H1 (cell line): ENCODE measurements at regions not wholly inside any gene's neighbourhood (a gene's known extent, or its start where the extent isn't known, plus 50 kb on each side); places are given as distances from the start of the nearest gene placed in this dataset.
A peak's percentile ranks its signal among the peaks of the same experiment; 100 is the strongest.

Experiments
- CTCF ChIA-PET: fragments of 300-600 bp; sonication (Branson Sonifier 250); formaldehyde crosslinking; loops from one replicate; lab custom pipeline; 2021; ENCODE audit not compliant: partially characterized antibody; lab: Charles Lee
- POLR2A ChIA-PET: fragments of 300-600 bp; sonication (Branson Sonifier 250); formaldehyde crosslinking; loops from one replicate; lab custom pipeline; 2021; ENCODE audit warnings: inconsistent platforms; ENCODE audit not compliant: partially characterized antibody; lab: Charles Lee
- DNase-seq, 2 experiments: peaks; one replicate each; pipeline versions ENCODE4 v3.0.0 to v3.0.0-alpha.2; 2010 to 2022; ENCODE audit warnings: low spot score in 2 of 2, low read depth in 1 of 2, mixed read lengths in 1 of 2
- FAIRE-seq: peaks from 2 replicates; lab custom pipeline; 2011; peaks lifted over from hg19 to GRCh38; lab: Jason Lieb, UNC
- H2AFZ ChIP-seq: 2 replicates; pipeline ENCODE4 v1.8.1; 2012; ENCODE audit warnings: low read length, inconsistent platforms
- H2AK5ac ChIP-seq: 2 replicates; pipeline ENCODE4 v1.6.1; 2013; ENCODE audit warnings: low read depth, low read length
- H2BK120ac ChIP-seq: replicated peaks from 2 replicates; pipeline ENCODE3; 2013; ENCODE audit warnings: low read depth, low read length, inconsistent platforms
- H2BK12ac ChIP-seq: 2 replicates; pipeline ENCODE4 v1.6.1; 2013; ENCODE audit warnings: low read depth, low read length
- H2BK15ac ChIP-seq: 2 replicates; pipeline ENCODE4 v1.6.1; 2013; ENCODE audit warnings: low read length
- H2BK20ac ChIP-seq: 2 replicates; pipeline ENCODE4 v1.6.1; 2013; ENCODE audit warnings: low read length
- H2BK5ac ChIP-seq: 2 replicates; pipeline ENCODE4 v1.6.1; 2013; ENCODE audit warnings: low read depth, low read length
- H3K14ac ChIP-seq: 2 replicates; pipeline ENCODE4 v1.6.1; 2013; ENCODE audit warnings: inconsistent platforms; ENCODE audit not compliant: insufficient read length
- H3K18ac ChIP-seq: 2 replicates; pipeline ENCODE4 v1.6.1; 2013; ENCODE audit warnings: low read length; ENCODE audit errors: extremely low read depth
- H3K23ac ChIP-seq: 2 replicates; pipeline ENCODE4 v1.6.1; 2013; ENCODE audit warnings: inconsistent platforms; ENCODE audit not compliant: insufficient read length
- H3K23me2 ChIP-seq: 2 replicates; pipeline ENCODE4 v1.6.1; 2013; ENCODE audit warnings: low read depth, low read length
- H3K27ac ChIP-seq: 2 replicates; pipeline ENCODE4 v1.6.1; 2011; ENCODE audit warnings: low read depth, low read length, inconsistent platforms
- H3K27me3 ChIP-seq, 4 experiments: replicated peaks in 1 of 4; 1 replicate in 1 of 4; 2 replicates in 3 of 4; pipeline versions ENCODE4 v1.6.1 to v1.8.1; 2011 to 2013; ENCODE audit warnings: low read length in 3 of 4, mild to moderate bottlenecking in 3 of 4, inconsistent platforms in 2 of 4, mixed read lengths in 2 of 4, moderate library complexity in 1 of 4; ENCODE audit not compliant: control insufficient read depth in 3 of 4, insufficient read depth in 3 of 4; ENCODE audit errors: extremely low read depth in 1 of 4
- H3K36me3 ChIP-seq, 4 experiments: 2 replicates each; pipeline versions ENCODE4 v1.6.1 to v1.8.1; 2011 to 2013; ENCODE audit warnings: mild to moderate bottlenecking in 4 of 4, low read length in 3 of 4, moderate library complexity in 2 of 4, control low read depth in 1 of 4, inconsistent platforms in 1 of 4; ENCODE audit not compliant: insufficient read depth in 4 of 4, control insufficient read depth in 2 of 4
- H3K4ac ChIP-seq: replicated peaks from 2 replicates; pipeline ENCODE3; 2013; ENCODE audit warnings: low read length, low read depth, mixed read lengths, inconsistent platforms; ENCODE audit not compliant: insufficient read length
- H3K4me1 ChIP-seq, 4 experiments: replicated peaks in 1 of 4; 1 replicate in 1 of 4; 2 replicates in 3 of 4; pipeline versions ENCODE4 v1.6.1 to v1.8.1; 2011 to 2013; ENCODE audit warnings: low read length in 3 of 4, inconsistent platforms in 2 of 4, mixed read lengths in 1 of 4; ENCODE audit not compliant: insufficient read depth in 4 of 4, control insufficient read depth in 3 of 4
- H3K4me2 ChIP-seq, 2 experiments: 2 replicates each; pipeline versions ENCODE4 v1.6.1 to v1.8.1; 2011 to 2013; ENCODE audit warnings: low read depth in 2 of 2, low read length in 2 of 2, control low read depth in 1 of 2, inconsistent platforms in 1 of 2, mild to moderate bottlenecking in 1 of 2; ENCODE audit not compliant: insufficient read depth in 1 of 2
- H3K4me3 ChIP-seq, 4 experiments: fragments of 200-600, 300-600 bp in 1 of 4; sonication (generic), shearing (Covaris generic), sonication (Bioruptor Twin) in 1 of 4; 2 replicates each; pipeline versions ENCODE4 v1.5.1 to v1.8.1; 2011 to 2016; ENCODE audit warnings: low read length in 4 of 4, low read depth in 3 of 4, control low read depth in 2 of 4, inconsistent platforms in 2 of 4, mild to moderate bottlenecking in 2 of 4, mixed read lengths in 1 of 4, moderate library complexity in 1 of 4; ENCODE audit not compliant: insufficient read depth in 2 of 4; ENCODE audit errors: extremely low read depth in 1 of 4
- H3K56ac ChIP-seq: replicated peaks from 2 replicates; pipeline ENCODE3; 2013; ENCODE audit warnings: low read depth, mild to moderate bottlenecking, mixed read lengths, low read length, inconsistent platforms; ENCODE audit not compliant: insufficient read length
- H3K79me1 ChIP-seq: 2 replicates; pipeline ENCODE4 v1.6.1; 2013; ENCODE audit warnings: low read depth, low read length, control low read depth
- H3K79me2 ChIP-seq, 2 experiments: 2 replicates each; pipeline versions ENCODE4 v1.6.1 to v1.8.1; 2012 to 2013; ENCODE audit warnings: low read length in 2 of 2, mild to moderate bottlenecking in 2 of 2, inconsistent platforms in 1 of 2; ENCODE audit not compliant: insufficient read depth in 2 of 2, control insufficient read depth in 1 of 2
- H3K9ac ChIP-seq, 4 experiments: replicated peaks in 1 of 4; 1 replicate in 1 of 4; 2 replicates in 3 of 4; pipeline versions ENCODE4 v1.6.1 to v1.8.1; 2011 to 2013; ENCODE audit warnings: low read depth in 3 of 4, low read length in 3 of 4, control low read depth in 2 of 4, mild to moderate bottlenecking in 2 of 4, moderate library complexity in 2 of 4, inconsistent platforms in 1 of 4; ENCODE audit errors: extremely low read depth in 1 of 4
- H3K9me3 ChIP-seq, 2 experiments: 2 replicates each; pipeline versions ENCODE4 v1.6.1 to v1.8.1; 2012 to 2013; ENCODE audit warnings: mild to moderate bottlenecking in 2 of 2, moderate library complexity in 2 of 2, control low read depth in 1 of 2, inconsistent platforms in 1 of 2, low read depth in 1 of 2, low read length in 1 of 2, mixed read lengths in 1 of 2; ENCODE audit not compliant: insufficient read depth in 2 of 2
- H4K20me1 ChIP-seq, 2 experiments: replicated peaks in 1 of 2; 2 replicates each; pipeline versions ENCODE3 to v1.8.1; 2011 to 2013; ENCODE audit warnings: inconsistent platforms in 2 of 2, low read length in 2 of 2, mild to moderate bottlenecking in 1 of 2; ENCODE audit not compliant: insufficient read depth in 2 of 2, control insufficient read depth in 1 of 2
- H4K5ac ChIP-seq: 2 replicates; pipeline ENCODE4 v1.6.1; 2013; ENCODE audit warnings: low read length, low read depth, mixed read lengths, inconsistent platforms; ENCODE audit not compliant: insufficient read length
- H4K8ac ChIP-seq: 2 replicates; pipeline ENCODE4 v1.8.0; 2013; ENCODE audit warnings: mild to moderate bottlenecking, moderate library complexity, low read length, inconsistent platforms; ENCODE audit not compliant: insufficient read depth; ENCODE audit errors: extremely low read depth
- H4K91ac ChIP-seq: replicated peaks from 2 replicates; pipeline ENCODE3; 2013; ENCODE audit warnings: low read length, mixed read lengths, inconsistent platforms; ENCODE audit not compliant: insufficient read length
- BACH1 ChIP-seq: IDR thresholded peaks from 2 replicates; pipeline ENCODE4 v1.6.1; 2012; ENCODE audit warnings: low read length, improper control_type of control experiment
- CTCF ChIP-seq, 3 experiments: IDR thresholded peaks; 1 replicate in 2 of 3; 2 replicates in 1 of 3; pipeline versions ENCODE4 v1.5.1 to v1.6.1; 2011; ENCODE audit warnings: low read length in 3 of 3, mild to moderate bottlenecking in 3 of 3, inconsistent platforms in 2 of 3, low read depth in 1 of 3, moderate library complexity in 1 of 3; ENCODE audit not compliant: insufficient read depth in 1 of 3; ENCODE audit errors: control extremely low read depth in 1 of 3
- RAD21 ChIP-seq, 2 experiments: IDR thresholded peaks in 1 of 2; conservative IDR thresholded peaks in 1 of 2; 2 replicates each; pipeline ENCODE4 v1.6.1; 2011; ENCODE audit warnings: low read depth in 2 of 2, low read length in 2 of 2, improper control_type of control experiment in 1 of 2, inconsistent platforms in 1 of 2, mild to moderate bottlenecking in 1 of 2, moderate library complexity in 1 of 2
- RFX5 ChIP-seq: IDR thresholded peaks from 2 replicates; pipeline ENCODE4 v1.6.1; 2011; ENCODE audit warnings: low read depth, low read length, improper control_type of control experiment, borderline replicate concordance
- RXRA ChIP-seq: IDR thresholded peaks from 2 replicates; pipeline ENCODE4 v1.6.1; 2011; ENCODE audit warnings: low read depth, mild to moderate bottlenecking, low read length, moderate library complexity; ENCODE audit not compliant: insufficient read depth
- SP1 ChIP-seq: IDR thresholded peaks from 2 replicates; pipeline ENCODE4 v1.6.1; 2011; ENCODE audit warnings: low read depth, low read length
- TAF7 ChIP-seq: optimal IDR thresholded peaks from 2 replicates; pipeline ENCODE3; 2011; ENCODE audit warnings: low read depth, mild to moderate bottlenecking, inconsistent platforms, low read length, moderate library complexity, borderline replicate concordance
- WGBS, 2 experiments: shearing (Covaris generic) in 1 of 2; methylation state at CpG; one replicate each; pipeline versions ENCODE4 v1.1.6 to v1.1.7; 2013 to 2015; ENCODE audit warnings: low lambda C conversion rate in 2 of 2, mixed read lengths in 2 of 2, inconsistent platforms in 1 of 2, low coverage in 1 of 2, missing lambda C conversion rate in 1 of 2; ENCODE audit not compliant: insufficient replicate concordance in 2 of 2, insufficient coverage in 1 of 2, insufficient read length in 1 of 2; ENCODE audit errors: extremely low coverage in 1 of 2, missing lambda C conversion rate in 1 of 2; 5-methylcytosine and 5-hydroxymethylcytosine counted together
- TF ChIP-seq, protein P1 (sequence below): IDR thresholded peaks from 2 replicates; pipeline ENCODE4 v1.6.1; 2012; ENCODE audit warnings: low read length, inconsistent platforms

GRCh38 chr10:130545122-130545521, 408.9 kb downstream of the GLRX3 start:
- POLR2A ChIA-PET, result no interaction called here
- Histone ChIP-seq H2BK15ac (no peak overlapping the region), H3K27me3 (no peaks in the 10 kb centered on the region), H2BK20ac (no peak overlapping the region), H2BK120ac (no peak overlapping the region), H3K14ac (no peak overlapping the region), H4K8ac (no peak overlapping the region), H3K18ac (no peak overlapping the region), H3K4me2 (no peak overlapping the region), H3K23me2 (no peaks in the 10 kb centered on the region; the same call in 1 of the 2 replicates), H3K4ac (peak overlapping the region; percentile 27), H4K91ac (no peak overlapping the region), H3K9ac (no peak overlapping the region), H4K5ac (no peak overlapping the region), H2AK5ac (no peak overlapping the region), H3K36me3 (no peaks in the 10 kb centered on the region), H2BK5ac (no peak overlapping the region; the same call in 1 of the 2 replicates), H2BK12ac (no peak overlapping the region), H3K4me3 (no peak overlapping the region), H3K79me2 (no peaks in the 10 kb centered on the region), H3K9me3 (no peaks in the 10 kb centered on the region), H3K23ac (no peak overlapping the region), H3K4me1 (peaks cover 0 to 5% (median 1%) of the 10 kb centered on the region in 4 experiments; a peak in 2 of 7 replicates), H3K56ac (no peak overlapping the region), H3K79me1 (no peaks in the 10 kb centered on the region), H2AFZ (no peak overlapping the region), H4K20me1 (no peaks in the 10 kb centered on the region), H3K27ac (no peak overlapping the region)
- DNase-seq (no peak), FAIRE-seq (peak; percentile 24)
- 64% methylated on average over 6 of the region's 6 CpGs; no CpG with 5 or more reads in 1 of the 2 experiments for WGBS, 2 experiments
- CTCF ChIA-PET, result interaction anchor here (0.9 kb wide), 1 partner anchor 73 kb away, joined by 3 read pairs; no protein-coding TSS in a partner anchor
- no peak for TF ChIP-seq TAF7
- 0 out of 4 replicates have a peak, but pooled peaks of 1 of the 3 experiments have one; percentile 1 for TF ChIP-seq CTCF (IDR thresholded peaks at IDR 0.05; ENCODE audit: control extremely low read depth in 1 of 3, insufficient read depth in 1 of 3, low read depth in 1 of 3, low read length in 3 of 3)
- no peak for TF ChIP-seq RFX5
- TF ChIP-seq, protein P1, sequence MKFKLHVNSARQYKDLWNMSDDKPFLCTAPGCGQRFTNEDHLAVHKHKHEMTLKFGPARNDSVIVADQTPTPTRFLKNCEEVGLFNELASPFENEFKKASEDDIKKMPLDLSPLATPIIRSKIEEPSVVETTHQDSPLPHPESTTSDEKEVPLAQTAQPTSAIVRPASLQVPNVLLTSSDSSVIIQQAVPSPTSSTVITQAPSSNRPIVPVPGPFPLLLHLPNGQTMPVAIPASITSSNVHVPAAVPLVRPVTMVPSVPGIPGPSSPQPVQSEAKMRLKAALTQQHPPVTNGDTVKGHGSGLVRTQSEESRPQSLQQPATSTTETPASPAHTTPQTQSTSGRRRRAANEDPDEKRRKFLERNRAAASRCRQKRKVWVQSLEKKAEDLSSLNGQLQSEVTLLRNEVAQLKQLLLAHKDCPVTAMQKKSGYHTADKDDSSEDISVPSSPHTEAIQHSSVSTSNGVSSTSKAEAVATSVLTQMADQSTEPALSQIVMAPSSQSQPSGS, result no peak
- no peak for TF ChIP-seq BACH1
- 0 out of 4 replicates have a peak, but pooled peaks of 1 of the 2 experiments have one; percentile 7 for TF ChIP-seq RAD21 (IDR thresholded peaks at IDR 0.05 in 1 of 2, conservative IDR thresholded peaks at IDR 0.05 in 1 of 2; ENCODE audit: low read depth in 2 of 2, low read length in 2 of 2)
- no peak for TF ChIP-seq RXRA
- no peak for TF ChIP-seq SP1
